Progenitor cell of endocrine pancreas (in vitro differentiated cells): ENCODE measurements at regions not wholly inside any gene's neighbourhood (a gene's known extent, or its start where the extent isn't known, plus 50 kb on each side); places are given as distances from the start of the nearest gene placed in this dataset.
"Not testable (repeated sequence)": the region's sequence is repeated elsewhere in the genome, so short reads cannot be mapped to it uniquely, and the experiment has no call there.

ENCODE experiments used
- DNase-seq: peaks from one replicate; pipeline ENCODE4 v3.0.0; 2021; ENCODE audit warnings: low spot score; ENCODE audit not compliant: unreplicated experiment
- H3K27ac Mint-ChIP-seq: 2 replicates; pipeline ENCODE4 v1.8.0; 2021; ENCODE audit warnings: mild to moderate bottlenecking, moderate library complexity, mixed read lengths
- H3K27me3 Mint-ChIP-seq: 2 replicates; pipeline ENCODE4 v1.8.0; 2021; ENCODE audit warnings: mixed read lengths
- H3K36me3 Mint-ChIP-seq: 2 replicates; pipeline ENCODE4 v1.8.0; 2022; ENCODE audit warnings: mixed read lengths; ENCODE audit not compliant: insufficient read depth
- H3K4me1 Mint-ChIP-seq: 2 replicates; pipeline ENCODE4 v1.8.0; 2021; ENCODE audit warnings: low read depth, mixed read lengths
- H3K4me3 Mint-ChIP-seq: 2 replicates; pipeline ENCODE4 v1.8.0; 2021; ENCODE audit warnings: low read depth, mild to moderate bottlenecking, moderate library complexity, mixed read lengths
- H3K9me3 Mint-ChIP-seq: 2 replicates; pipeline ENCODE4 v1.8.0; 2021; ENCODE audit warnings: low read depth, mixed read lengths
- TF ChIP-seq, protein P1 (sequence below): fragments of 200-600 bp; sonication (generic); IDR thresholded peaks from one replicate; pipeline ENCODE4 v1.5.0; 2021; ENCODE audit warnings: antibody characterized with exemption, mild to moderate bottlenecking; ENCODE audit not compliant: unreplicated experiment

DNA sequence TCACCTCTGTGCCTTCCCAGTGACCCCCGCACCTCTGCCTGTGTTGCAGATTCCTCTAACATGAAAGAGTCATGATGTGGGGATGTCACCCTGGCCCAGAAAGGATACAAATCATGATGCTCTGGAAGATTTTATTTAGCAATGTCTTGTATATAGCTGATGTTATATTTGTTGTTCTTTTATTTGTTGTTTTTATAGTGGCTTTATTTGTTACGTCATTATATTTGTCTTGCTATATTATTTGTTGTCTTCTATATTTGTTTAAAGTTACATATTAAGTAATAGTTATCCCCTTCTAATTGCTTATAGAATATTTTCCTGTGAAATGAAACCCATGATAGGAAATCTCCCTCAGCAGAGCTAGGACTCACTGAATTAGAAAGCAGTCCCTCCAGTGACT is 1149.2 kb downstream of the UQCRFS1 start:
- H3K27me3 Mint-ChIP-seq, result no peaks in the 10 kb centered on the region
- H3K4me1 Mint-ChIP-seq, result no peaks in the 10 kb centered on the region
- no peaks in the 10 kb centered on the region for H3K36me3 Mint-ChIP-seq
- no peak overlapping the region for H3K4me3 Mint-ChIP-seq
- DNase-seq, result no peak
- TF ChIP-seq, protein P1, sequence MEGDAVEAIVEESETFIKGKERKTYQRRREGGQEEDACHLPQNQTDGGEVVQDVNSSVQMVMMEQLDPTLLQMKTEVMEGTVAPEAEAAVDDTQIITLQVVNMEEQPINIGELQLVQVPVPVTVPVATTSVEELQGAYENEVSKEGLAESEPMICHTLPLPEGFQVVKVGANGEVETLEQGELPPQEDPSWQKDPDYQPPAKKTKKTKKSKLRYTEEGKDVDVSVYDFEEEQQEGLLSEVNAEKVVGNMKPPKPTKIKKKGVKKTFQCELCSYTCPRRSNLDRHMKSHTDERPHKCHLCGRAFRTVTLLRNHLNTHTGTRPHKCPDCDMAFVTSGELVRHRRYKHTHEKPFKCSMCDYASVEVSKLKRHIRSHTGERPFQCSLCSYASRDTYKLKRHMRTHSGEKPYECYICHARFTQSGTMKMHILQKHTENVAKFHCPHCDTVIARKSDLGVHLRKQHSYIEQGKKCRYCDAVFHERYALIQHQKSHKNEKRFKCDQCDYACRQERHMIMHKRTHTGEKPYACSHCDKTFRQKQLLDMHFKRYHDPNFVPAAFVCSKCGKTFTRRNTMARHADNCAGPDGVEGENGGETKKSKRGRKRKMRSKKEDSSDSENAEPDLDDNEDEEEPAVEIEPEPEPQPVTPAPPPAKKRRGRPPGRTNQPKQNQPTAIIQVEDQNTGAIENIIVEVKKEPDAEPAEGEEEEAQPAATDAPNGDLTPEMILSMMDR, result no peak
- no peak overlapping the region for H3K27ac Mint-ChIP-seq
- H3K9me3 Mint-ChIP-seq, result no peaks in the 10 kb centered on the region

DNA sequence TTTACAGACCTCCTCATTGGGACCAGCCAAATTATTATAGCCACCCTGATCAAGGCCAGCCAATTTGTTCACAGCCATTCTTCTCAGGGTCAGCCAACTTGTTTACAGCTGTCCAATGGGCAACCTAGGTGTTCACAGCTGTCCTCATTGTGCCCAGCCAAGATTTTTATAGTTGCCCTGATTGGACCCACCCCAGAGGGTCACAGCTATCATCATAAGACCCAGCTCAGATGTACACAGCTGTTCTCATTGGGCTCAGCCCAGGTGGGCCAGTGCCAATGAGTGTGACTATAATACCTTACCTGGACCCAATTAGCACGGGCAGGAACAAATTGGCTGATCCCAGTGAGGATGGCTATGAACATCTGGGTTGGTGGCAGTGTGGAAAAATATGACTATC is 1151.8 kb downstream of the UQCRFS1 start:
- Mint-ChIP-seq H3K4me3 (no peak overlapping the region), H3K9me3 (peaks cover 4% of the 10 kb centered on the region), H3K4me1 (no peaks in the 10 kb centered on the region), H3K27me3 (no peaks in the 10 kb centered on the region), H3K36me3 (no peaks in the 10 kb centered on the region), H3K27ac (no peak overlapping the region)
- TF ChIP-seq, protein P1, result no peak
- DNase-seq, result no peak

DNA sequence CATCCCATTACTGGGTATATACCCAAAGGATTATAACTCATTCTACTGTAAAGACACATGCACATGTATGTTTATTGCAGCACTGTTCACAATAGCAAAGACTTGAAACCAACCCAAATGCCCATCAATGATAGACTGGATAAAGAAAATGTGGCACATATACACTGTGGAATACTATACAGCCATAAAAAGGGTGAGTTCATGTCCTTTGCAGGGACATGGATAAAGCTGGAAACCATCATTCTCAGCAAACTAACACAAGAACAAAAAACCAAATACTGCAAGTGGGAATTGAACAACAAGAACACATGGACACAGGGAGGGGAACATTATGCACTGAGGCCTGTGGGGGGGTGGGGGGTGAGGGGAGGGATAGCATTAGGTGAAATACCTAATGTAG is 1155.9 kb downstream of the UQCRFS1 start:
- not testable (repeated sequence) for H3K27me3 Mint-ChIP-seq, H3K4me1 Mint-ChIP-seq, H3K4me3 Mint-ChIP-seq, H3K27ac Mint-ChIP-seq, H3K36me3 Mint-ChIP-seq, DNase-seq
- peaks cover 16% of the 10 kb centered on the region for H3K9me3 Mint-ChIP-seq

DNA sequence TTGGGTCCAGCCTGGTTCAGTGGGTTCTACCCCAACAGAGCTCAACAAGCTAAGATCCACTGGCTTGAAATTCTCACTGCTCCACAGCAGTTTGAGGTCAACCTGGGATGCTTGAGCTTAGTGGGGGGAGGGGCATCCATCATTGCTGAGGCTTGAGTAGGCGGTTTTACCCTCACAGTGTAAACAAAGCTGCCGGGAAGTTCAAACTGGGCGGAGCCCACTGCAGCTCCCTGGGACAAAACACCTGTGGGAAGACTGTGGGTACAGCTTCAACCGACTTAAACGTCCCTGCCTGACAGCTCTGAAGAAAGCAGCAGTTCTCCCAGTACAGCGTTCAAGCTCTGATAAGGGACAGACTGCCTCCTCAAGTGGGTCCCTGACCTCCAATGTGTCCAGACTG is 1161.9 kb downstream of the UQCRFS1 start:
- no peak for DNase-seq
- H3K27ac Mint-ChIP-seq, result no peak overlapping the region
- peaks cover 15% of the 10 kb centered on the region for H3K9me3 Mint-ChIP-seq
- H3K4me1 Mint-ChIP-seq, result peaks cover 5% of the 10 kb centered on the region
- H3K4me3 Mint-ChIP-seq, result no peak overlapping the region
- TF ChIP-seq, protein P1, result no peak
- H3K27me3 Mint-ChIP-seq, result no peaks in the 10 kb centered on the region
- no peaks in the 10 kb centered on the region for H3K36me3 Mint-ChIP-seq

DNA sequence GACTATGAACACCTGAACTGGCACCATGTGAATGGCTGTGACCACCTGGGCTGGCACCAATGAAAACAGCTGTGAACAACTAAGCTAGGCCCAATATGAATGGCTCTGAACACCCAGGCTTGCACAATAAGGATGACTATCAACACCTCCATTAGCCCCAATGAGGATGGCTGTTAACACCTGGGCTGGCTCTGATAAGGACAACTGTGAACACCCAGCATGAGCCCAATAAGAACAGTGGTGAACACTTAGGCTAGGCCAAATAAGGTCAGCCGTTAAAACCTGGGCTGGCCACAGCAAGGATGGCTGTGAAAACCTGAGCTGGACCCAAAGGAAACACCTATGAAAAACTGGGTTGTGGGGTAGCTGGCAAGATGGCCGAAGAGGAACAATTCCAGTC is 1163.1 kb downstream of the UQCRFS1 start:
- TF ChIP-seq, protein P1, result no peak
- Mint-ChIP-seq H3K9me3 (peaks cover 11% of the 10 kb centered on the region), H3K27me3 (no peaks in the 10 kb centered on the region), H3K4me1 (peaks cover 2% of the 10 kb centered on the region), H3K4me3 (no peak overlapping the region), H3K27ac (no peak overlapping the region), H3K36me3 (no peaks in the 10 kb centered on the region)
- no peak for DNase-seq

DNA sequence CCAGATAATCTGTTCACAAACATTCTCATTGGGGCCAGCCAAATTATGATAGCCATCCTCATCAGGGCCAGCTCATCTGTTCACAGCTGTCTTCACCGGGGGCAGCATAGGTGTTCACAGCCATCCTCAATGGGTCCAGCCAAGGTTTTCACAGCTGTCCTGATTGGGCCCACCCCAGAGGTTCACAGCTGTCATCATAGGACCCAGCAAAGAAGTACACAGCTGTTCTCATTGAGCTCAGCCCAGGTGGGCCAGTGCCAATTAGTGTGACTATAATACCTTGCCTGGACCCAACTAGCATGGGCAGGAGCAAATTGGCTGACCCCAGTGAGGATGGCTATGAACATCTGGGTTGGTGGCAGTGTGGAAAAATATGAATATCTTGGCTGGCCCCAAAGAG is 1166.0 kb downstream of the UQCRFS1 start:
- TF ChIP-seq, protein P1, result no peak
- DNase-seq, result no peak
- H3K36me3 Mint-ChIP-seq, result no peaks in the 10 kb centered on the region
- H3K27me3 Mint-ChIP-seq, result peaks cover 6% of the 10 kb centered on the region
- peaks cover 2% of the 10 kb centered on the region for H3K4me1 Mint-ChIP-seq
- H3K27ac Mint-ChIP-seq, result no peak overlapping the region
- peaks cover 2% of the 10 kb centered on the region for H3K9me3 Mint-ChIP-seq
- H3K4me3 Mint-ChIP-seq, result no peak overlapping the region
